HG03280 (cell line): ENCODE measurements at regions not wholly inside any gene's neighbourhood (a gene's known extent, or its start where the extent isn't known, plus 50 kb on each side); places are given as distances from the start of the nearest gene placed in this dataset.

Experiments used
- ATAC-seq: cut with Tn5 transposase; IDR thresholded peaks from one replicate; pipeline ENCODE4 v1.9.1; 2021; ENCODE audit warnings: mild to moderate bottlenecking, moderate library complexity; ENCODE audit not compliant: unreplicated experiment

DNA sequence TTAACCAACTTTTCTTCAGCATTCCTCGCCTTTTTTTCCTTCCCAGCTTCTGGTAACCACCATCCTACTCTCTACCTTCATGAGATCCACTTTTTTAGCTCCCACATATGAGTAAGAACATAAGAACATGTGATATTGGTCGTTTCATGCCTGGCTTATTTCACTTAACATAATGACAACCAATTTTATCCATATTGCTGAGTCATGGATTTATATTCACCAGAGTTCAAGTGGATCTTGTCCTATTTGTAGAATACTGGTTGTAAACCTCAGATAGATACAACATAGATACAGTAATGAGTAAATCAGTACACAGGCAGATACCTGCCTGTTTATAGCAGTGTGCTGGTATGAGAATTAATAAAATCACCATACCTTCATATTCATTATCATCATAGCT lies 412.0 kb upstream of the RBMS3 start:
- no peak for ATAC-seq

DNA sequence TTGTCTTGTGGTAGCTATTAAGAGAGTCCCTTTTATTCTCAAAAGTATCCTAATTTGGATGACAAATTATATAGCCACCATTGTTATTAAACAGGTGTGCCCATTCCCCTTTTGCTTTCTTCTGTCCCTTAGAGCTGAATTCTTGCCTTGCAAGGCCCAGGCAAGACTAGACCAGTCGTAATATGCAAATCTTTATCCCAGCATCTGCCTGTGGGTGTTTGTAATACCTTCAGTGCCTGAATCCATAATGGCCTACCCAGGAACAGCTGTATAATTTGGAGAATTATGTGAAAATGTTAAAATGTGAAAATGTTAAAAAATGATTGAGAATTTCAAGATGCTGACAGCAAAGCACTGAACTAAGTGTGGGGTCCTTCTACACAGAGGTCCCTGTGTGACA lies 403.0 kb upstream of the RBMS3 start:
- ATAC-seq: no peak

DNA sequence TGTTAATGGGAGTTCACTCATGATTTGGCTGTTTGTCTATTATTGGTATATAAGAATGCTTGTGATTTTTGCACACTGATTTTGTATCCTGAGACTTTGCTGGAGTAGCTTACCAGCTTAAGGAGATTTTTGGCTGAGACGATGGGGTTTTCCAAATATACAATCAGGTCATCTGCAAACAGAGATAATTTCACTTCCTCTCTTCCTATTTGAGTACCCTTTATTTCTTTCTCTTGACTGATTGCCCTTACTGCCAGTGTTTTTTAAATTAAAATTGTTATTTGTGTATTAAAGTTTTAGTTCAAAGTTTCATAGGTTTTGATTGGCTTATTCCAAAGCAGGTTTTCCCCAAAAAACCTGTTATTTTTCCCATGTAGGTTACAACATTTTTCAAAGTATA lies 390.5 kb upstream of the RBMS3 start:
- ATAC-seq: no peak

DNA sequence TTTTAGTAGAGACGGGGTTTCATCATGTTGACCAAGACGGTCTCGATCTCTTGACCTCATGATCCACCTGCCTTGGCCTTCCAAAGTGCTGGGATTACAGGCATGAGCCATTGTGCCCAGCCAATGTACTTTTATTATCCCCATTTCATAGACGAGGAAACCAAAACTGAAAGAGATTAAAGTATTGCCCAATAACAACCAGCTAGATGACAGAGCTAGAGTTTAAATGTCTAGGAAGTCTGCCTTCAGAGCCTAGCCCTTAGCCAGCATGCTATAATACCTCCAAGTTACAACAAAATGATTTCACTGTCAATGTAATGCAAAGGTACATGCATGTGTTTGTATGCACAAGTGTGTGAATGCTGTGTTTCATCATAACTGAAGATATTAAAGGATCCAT lies 389.4 kb upstream of the RBMS3 start:
- ATAC-seq: no peak

DNA sequence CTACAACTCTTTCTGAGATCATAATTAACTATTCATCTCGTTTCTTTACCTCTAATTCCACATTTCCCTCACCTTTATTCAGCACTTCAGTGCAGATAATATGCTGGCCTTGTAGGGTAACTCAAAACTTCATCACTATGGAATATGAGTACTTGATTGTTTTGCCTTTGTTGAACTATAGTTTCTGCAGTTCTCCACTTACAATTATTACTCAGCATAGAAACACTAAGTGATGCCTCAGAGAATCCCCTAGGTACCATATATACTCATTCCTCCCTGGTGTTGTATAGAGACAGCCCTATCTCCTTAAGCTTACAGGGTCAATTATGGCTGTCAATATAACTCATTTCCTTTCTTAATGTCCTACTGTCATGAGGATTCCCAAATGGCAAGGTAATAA lies 380.6 kb upstream of the RBMS3 start:
- ATAC-seq: no peak

DNA sequence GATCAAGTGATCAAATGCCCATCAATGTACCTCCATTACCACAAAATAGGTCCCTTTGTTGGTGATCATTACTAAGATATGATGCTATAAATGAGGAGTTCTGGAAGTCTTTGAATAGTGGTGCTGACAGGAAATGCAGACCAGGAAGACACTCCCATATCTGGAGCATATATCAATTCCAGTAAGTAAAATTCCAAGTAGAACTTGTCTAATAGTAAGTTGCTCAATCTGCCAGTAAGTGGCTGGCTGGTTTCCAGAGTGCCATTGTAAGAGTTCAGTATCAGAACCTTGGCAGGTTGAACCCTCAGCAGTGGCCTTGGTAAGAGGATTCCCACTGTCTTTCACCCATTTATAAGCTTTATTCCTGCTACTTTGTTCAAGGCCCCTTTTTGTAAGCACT lies 379.9 kb upstream of the RBMS3 start:
- ATAC-seq: no peak

DNA sequence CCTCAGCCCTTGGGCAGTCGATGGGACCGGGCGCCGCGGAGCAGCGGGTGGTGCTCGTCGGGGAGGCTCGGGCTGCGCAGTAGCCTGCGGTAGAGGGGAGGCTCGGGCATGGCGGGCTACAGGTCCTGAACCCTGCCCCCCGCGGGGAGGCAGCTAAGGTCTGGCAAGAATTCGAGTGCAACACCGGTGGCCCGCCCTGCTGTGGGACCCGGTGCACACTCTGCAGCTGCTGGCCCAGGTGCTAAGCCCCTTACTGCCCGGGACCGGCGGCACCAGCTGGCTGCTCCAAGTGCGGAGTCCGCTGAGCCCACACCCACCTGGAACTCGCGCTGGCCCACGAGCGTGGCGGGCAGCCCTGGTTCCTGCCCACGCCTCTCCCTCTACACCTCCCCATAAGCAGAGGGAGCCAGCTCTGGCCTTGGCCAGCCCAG lies 377.7 kb upstream of the RBMS3 start:
- ATAC-seq: no peak

DNA sequence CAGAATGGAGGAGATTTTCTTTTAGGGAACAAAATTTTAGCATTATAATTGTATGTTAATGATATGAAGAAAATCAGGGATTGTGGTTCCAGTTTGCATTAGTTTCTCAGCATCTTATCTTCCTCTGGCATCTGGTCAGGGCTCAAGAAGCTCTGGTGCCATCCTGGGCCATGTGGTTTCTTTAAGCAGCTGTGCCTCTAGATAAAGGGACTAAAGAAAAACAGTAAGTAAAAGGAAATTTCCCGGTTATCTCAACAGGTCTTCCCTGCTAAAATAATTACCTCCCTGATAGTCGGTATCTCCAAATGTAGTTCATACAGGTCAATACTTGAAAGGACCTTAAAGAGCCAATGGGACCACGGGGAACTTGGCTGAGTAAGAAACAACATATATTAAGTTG lies 375.1 kb upstream of the RBMS3 start:
- ATAC-seq: no peak

DNA sequence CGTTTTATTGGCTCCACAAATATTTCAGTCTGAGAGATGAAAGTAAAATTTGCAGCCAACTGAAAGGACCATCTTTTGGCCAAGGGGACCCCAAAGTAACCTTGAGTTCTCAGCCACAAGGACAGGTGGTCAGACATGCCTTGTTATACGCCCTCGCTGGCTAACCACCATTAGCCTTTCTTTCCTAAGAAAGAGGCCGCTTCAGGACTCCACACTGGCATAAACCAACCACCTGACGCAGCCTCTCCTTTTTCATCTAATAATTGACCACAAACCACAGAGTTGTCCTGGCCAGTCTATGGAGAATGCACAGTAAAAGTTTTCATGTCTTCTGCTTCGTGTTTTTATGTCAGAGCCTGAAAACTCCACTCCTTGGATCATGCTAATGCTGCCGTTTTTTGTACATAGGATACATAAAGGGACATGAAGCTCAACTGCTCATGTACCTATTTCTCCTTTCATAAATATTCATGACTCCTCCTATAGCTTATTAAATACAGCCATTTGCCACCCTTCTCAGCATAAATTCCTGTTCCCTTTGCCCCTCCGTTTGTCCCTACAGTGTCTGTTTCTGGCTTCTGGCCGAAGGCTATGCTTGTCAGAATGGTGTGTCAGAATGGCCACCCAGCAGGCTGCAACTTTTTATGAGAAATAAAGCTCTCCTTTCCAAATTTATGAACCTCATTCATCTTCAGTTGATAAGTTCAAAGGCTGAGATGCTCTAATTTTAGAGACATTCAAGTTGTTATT lies 374.1 kb upstream of the RBMS3 start:
- ATAC-seq: no peak

DNA sequence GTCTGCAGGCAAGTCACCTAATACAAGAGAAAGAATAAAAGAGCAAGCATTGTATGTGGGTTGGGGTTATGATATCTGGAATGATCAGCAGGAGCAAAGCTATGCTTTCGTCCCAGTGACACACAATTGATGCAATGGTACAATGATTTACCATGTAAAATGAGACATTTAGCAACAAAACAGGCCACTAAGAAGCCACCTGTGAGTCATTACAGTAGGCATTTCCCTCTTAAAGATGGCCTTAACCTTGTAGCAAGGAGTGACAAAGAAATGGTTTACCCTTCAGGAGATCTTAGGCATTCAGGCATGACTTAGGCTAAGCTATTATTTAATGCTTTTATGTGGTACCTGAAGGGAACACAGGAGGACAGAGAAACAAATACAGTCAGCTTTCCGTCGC lies 373.3 kb upstream of the RBMS3 start:
- no peak for ATAC-seq

DNA sequence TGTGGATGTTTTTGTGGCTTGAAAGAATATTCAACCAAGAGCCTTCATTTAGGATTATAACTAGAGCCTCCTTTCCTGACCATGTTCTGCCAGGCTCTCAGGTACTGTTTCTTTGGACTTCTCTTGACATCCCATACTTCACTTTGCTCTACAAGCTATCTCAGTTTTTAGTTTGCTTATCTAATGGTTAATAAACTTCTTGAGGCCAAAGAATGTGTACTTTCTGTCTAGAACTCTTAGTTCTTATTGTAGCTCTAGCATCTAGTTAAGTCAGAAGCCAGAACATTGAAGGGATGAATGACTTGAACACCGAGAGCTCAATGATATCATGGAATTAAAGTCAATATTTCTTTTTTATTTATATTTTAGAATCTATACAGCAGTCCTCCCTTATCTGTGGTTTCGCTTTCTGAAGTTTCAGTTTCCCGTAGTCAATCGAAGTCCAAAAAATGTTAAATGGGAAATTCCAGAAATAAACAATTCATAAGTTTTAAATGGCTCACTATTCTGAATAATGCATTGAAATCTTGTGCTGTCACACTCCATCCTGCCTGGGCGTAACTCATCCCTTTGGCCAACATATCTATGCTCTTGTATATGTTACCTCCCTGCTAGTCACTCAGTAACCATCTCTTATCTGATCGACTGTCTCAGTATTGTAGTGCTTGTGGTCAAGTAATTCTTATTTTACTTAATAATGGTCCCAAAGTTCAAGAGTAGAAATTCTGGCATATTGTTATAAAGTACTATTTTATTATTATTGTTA lies 368.6 kb upstream of the RBMS3 start:
- ATAC-seq: no peak

DNA sequence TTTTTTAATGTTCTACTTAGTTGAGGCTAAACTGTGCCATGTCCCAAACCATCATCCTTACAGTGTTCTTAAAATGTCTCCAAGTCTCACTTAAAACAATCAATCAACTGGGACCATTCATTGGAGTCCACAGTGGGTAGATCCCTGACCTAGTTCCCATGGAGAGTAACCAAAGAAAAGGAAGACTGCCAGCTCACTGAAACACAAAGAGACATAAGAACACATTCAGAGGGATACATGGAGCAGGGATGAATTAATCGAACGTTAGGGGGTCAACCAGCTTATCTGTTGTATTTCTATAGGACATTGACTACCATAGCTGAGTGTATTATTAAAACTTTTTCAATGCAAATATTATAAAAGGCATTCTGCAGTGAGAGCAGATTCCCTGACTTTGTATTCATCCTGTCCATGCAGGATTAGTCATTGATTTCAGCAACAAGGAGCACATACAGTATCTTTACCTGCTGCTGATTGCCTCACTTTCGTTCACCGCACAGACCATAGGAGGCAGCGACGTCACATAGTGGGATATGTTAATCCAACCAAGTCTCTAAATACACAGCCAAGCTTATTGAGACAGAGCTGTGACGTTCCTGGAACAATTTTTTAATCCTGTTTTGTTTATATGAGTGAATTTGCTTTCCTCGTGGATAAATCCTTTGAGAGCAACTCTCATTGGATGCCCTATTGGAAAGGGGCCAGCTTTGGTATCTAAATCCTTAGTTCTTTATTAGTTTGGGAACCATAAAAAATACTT lies 364.9 kb upstream of the RBMS3 start:
- ATAC-seq: no peak

DNA sequence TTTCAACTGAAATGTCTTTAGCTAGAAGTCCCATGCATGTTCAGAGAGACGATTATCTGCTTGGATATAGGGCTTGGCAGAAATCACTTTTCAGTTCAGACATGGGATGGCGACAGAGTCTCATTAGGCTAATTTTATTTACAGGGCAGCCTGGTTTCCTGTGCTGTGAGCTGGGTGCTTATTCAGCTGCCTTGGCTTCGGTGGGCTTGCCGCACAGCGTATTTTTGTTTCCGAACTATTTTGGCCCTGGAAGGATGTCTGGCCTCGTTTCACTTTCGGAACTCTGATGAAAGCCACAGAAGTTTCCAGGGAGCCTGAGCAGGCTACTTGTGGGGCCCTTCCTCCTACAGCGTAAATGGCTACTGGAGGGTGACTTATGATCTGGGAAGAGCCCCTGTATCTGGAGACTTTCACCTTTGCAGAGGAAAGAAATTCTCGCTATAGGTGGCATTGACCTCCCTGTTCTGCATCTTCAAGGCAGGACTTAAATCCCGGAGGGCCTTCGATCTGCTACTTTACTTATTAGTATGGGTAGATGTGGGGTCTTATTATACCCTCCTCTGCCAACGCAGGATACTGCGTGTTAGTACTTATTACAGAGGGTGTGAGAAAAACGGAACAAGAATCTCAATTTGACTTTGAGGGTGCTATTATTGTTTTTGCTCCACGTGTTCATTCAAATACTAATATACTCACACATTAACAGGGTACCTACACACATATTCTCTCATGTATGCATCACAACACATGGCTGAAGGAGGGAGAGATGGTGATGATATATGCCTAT lies 364.0 kb upstream of the RBMS3 start:
- ATAC-seq: peak; percentile 74

DNA sequence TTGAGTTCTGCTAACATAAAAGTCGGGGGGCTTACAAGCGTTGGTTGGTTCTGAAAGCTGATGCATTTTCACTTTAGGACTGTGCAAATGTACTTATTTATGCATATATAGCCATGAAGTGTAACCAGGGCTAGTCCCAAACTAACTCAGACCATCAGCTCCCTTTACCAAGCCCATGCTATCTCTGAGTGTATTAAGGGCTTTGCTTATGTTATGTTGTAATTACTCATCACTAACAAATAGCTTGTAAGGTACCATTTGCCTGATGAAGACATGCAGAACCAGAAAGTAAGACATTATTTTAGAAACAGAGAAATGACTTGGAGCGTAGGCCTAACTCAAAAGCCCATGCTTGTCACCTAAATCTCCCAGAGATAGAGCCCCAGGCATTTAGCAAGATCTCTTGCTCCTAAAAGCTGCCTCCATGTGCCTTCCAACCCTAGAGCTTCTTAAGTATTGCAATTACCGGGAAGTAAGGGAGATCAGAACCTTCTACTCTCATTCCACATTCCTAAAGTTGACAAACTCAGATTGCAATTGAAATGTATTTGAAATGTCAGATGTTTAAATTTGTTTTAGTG lies 362.9 kb upstream of the RBMS3 start:
- ATAC-seq: no peak

DNA sequence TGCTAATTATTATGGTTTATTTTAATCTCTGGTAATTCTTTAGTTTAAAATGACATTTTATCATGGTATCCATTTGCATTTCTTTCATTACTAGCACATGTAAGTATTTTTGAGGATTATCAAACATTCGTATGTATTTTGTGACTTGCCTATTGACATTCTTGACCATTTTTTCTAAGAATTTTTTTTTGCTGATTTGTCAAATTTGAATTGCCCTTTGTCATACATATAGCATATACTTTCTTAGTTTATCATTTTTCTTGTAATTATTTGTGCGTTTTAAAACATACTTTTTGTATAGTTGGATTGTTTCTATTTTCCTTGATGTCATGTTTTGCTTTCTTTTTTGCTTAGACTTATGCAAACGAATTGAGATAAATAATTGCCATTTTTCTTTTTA lies 358.5 kb upstream of the RBMS3 start:
- ATAC-seq: no peak

DNA sequence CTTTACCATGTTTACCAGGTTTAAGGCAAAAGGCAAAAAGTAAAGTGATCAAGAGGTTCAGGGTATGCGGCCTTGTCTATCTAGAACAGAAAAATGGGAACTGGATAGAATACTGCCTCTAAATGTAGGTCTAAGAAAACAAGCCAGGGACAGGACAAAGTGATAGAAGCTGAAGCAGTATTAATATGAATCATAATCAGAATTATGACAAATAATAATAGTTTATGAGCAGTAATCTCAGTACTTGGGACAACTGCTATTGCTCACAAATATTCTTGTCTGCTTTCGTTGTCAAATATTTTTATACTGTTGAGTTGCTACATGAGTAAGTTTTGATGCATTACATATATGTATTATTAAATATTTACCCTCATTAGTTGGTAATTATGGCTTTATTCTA lies 356.9 kb upstream of the RBMS3 start:
- no peak for ATAC-seq

DNA sequence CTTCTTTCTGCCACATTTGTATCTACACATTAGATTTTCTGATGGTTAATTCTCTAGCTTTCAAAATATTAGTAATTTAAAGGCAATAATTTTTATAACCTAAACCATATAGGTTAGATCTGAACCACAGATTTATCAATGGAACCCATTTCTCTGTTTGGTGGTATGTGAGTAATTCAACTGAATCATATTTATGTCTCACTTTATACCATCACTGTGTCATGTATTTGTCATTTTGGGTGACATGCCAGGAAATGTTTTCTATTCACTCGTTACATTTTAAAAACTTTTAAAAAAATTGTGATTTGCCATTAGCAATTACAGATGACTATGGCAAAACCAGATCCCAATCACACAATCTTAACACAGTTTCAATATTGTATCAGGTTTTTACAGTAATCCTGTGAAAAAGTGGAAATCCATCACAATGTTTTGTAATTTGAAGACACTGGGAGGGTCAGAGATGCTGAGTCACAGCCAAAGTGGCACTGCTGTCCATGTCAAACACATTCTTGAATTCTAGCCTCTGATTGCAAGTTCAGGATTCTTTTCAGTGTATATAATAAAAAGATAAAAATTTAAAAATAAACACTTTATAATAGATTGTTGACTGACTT lies 356.0 kb upstream of the RBMS3 start:
- ATAC-seq: no peak

DNA sequence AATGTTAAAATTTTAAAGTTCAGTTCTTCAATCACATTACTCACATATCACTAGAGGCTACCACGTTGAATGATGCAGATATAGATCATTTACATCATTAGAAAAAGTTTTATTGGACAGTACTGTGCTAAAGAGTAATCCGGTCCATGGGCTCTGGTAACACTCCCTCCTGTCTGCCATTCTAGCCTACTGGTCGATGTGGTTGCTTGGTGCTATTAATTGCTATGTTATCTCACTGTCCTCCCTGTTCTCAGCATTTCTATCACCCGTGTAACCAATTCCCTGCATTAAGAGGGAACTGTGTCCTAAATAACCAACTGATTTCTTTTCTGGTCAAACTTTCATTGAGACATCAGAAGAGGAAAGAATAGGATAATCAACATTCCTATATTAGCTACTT lies 347.5 kb upstream of the RBMS3 start:
- no peak for ATAC-seq

DNA sequence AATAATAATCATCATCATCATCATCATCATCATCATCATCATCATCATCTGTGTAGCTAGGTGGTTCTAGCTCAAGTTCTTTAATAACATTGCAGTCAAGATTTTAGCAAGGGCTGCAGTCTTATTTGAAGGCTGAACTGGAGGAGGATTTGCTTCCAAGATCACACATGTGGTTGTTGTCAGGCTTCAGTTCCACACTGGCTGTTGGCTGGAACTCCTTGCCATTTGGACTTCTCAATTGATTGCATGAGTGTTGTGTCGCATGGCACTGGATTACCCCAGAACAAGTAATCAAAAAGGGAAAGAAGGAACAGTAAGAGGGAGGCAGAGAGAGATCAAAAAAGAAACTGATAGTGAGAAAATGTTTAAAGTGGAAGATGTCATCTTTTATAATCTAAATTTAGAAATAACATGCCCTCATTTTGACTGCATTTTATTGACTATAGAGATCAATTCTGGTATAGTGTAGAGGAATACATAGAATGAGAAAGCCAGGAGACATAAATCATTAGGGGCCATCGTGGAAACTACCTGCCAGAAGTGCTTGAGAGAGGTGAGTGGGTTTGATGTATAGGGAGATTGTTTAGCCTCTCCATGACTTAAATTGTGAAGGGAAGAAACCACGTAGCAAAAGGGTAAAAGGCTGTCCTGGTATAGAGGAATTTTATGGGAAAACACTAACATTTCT lies 346.6 kb upstream of the RBMS3 start:
- ATAC-seq: peak; percentile 68

DNA sequence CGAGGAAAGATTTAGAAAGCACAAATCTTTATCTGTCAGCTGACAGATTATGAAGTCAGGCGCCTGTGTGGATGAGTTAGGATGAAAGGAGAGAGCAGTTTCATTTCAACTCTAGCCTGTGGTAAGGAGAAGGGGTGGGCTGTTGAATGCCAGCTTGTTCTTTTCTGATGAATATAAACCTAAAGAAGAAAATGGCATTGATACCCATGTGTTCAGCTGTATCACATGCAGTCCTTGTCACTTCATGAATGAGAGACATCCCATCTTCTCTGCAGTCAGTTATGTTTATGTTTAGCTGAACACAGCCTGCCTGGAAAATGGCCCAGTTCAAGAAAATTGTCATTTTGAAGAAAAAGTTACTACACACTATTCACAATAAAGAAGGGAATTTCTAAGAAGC lies 345.7 kb upstream of the RBMS3 start:
- no peak for ATAC-seq
